ENCODE measurements at regions not wholly inside any gene's neighbourhood (a gene's known extent, or its start where the extent isn't known, plus 50 kb on each side); places are given as distances from the start of the nearest gene placed in this dataset.

GRCh38 chr7:69545175-69545574, 53.1 kb upstream of the AUTS2 start:
- TF ChIP-seq CTCF (conservative IDR thresholded peaks at IDR 0.05) (no peak), ZFX (IDR thresholded peaks at IDR 0.05) (no peak)

Data from C4-2B (cell line).